ENCODE measurements at regions not wholly inside any gene's neighbourhood (a gene's known extent, or its start where the extent isn't known, plus 50 kb on each side); places are given as distances from the start of the nearest gene placed in this dataset.
"Not testable (repeated sequence)": the region's sequence is repeated elsewhere in the genome, so short reads cannot be mapped to it uniquely, and the experiment has no call there.

- no peak for DNase-seq
Measured at GRCh38 chr16:23013484-23013883, 135.8 kb downstream of the USP31 start.

- no peak for DNase-seq
Measured at GRCh38 chr16:23009075-23009474, 140.2 kb downstream of the USP31 start.

- DNase-seq = no peak
Measured at GRCh38 chr16:23008041-23008440, 141.2 kb downstream of the USP31 start.

- DNase-seq = no peak
Measured at GRCh38 chr16:23006380-23006779, 142.9 kb downstream of the USP31 start.

GRCh38 chr16:23005951-23006350 is 143.3 kb downstream of the USP31 start:
- DNase-seq = no peak

- DNase-seq = no peak
Measured at GRCh38 chr16:22989598-22989997, 159.7 kb downstream of the USP31 start.

GRCh38 chr16:22983614-22984013 is 165.6 kb downstream of the USP31 start:
- DNase-seq = no peak

- DNase-seq = not testable (repeated sequence)
Measured at GRCh38 chr16:22980514-22980913, 166.6 kb downstream of the HS3ST2 start.

- no peak for DNase-seq
Measured at GRCh38 chr16:22979038-22979437, 165.1 kb downstream of the HS3ST2 start.

GRCh38 chr16:22977294-22977697 is 163.3 kb downstream of the HS3ST2 start:
- peak in 1 of 2 experiments; percentile 8 for DNase-seq

- no peak for DNase-seq
Measured at GRCh38 chr16:22973522-22973921, 159.6 kb downstream of the HS3ST2 start.

GRCh38 chr16:22971346-22971924 is 157.5 kb downstream of the HS3ST2 start:
- no peak for DNase-seq

GRCh38 chr16:22970209-22970865 is 156.4 kb downstream of the HS3ST2 start:
- DNase-seq = no peak

- no peak for DNase-seq
Measured at GRCh38 chr16:22969567-22969966, 155.6 kb downstream of the HS3ST2 start.

GRCh38 chr16:22968931-22969330 is 155.0 kb downstream of the HS3ST2 start:
- DNase-seq = no peak

- no peak for DNase-seq
Measured at GRCh38 chr16:22967521-22968095, 153.6 kb downstream of the HS3ST2 start.
